T-helper 9 cell (primary cell): ENCODE measurements at regions not wholly inside any gene's neighbourhood (a gene's known extent, or its start where the extent isn't known, plus 50 kb on each side); places are given as distances from the start of the nearest gene placed in this dataset.

Source experiments
- DNase-seq: peaks from one replicate; pipeline ENCODE4 v3.0.0-alpha.2; 2020

DNA sequence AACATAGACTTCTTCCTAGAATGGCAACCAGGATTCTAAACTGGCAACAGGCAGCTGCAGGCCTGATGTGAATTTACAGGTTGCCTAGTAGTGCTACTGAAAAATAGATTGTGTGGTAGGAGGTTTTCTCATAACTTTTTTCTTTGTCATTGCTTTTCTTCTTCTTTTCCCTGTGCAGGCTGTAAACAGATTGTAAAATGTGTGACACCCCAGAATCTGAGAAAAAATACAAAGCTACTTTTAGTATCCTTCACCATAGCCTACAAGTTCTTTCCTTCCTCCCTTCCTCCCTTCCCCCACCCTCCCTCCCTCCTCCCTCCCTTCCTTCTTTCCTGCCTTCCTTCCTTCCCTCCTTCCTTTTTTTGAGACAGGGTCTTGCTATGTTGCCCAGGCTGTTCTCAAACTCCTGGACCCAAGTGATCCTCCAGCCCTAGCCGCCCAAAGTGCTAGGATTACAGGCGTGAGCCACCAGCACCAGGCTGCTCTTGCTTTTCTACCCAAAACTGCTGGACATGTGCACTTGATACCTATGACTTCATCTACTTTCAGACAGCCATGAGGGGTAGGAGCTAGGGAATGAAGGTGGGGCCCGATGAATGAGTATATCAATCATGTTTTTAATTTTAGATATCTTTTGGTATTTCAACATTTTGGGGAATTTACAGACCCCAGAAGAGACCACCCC lies 114.2 kb upstream of the EEA1 start:
- DNase-seq: no peak

DNA sequence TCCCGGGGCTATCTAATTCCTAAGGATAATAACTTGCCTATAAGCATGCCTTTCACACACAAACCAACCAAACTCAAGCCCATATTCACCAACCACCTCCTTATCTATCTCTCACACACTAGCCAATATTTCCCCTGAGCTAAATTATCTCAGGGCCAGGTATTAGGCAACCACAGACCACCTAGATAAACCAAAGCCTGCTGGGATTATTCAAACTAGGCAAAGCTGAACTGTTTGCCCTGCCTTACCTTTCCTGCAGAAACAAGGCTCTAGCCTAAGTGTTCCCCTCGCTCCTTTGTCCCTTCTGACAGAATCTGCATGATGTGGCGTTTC lies 114.7 kb upstream of the EEA1 start:
- no peak for DNase-seq

DNA sequence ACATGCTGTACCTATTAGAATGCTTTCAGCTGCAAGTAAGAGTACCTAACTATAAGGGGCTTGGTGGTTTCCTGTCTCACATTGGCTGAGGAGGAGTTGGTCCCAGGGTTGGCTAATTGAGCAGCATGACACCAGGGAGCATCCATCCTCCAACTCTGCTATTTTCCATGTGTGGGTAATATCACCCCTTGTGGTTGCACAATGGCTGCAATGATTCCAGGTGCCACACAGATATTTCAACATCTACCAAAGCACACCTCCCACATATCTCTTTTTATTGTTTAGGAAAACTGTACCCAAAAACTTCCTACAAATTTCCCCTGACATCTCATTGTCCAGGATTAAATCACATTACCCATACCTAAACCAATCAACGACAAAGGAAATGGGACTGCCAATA lies 118.0 kb upstream of the EEA1 start:
- no peak for DNase-seq

DNA sequence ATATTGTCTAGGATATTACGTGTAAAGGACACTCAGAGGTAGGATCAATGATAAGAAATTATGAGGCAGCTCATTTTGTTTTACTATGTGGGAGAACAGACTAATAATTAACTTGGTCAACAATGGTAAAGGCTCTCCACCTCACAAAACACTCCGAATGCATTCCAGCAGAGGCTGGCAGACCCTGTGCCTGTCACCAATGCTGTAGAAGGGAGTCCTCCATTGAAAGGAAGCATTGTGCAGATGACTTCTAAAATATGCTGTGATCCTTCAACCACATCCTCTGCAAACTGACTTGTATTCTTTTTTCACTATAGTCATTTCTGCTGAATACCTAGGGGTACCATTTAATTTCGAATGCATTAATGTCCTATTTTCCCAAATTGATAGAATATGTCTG lies 119.6 kb upstream of the EEA1 start:
- no peak for DNase-seq

DNA sequence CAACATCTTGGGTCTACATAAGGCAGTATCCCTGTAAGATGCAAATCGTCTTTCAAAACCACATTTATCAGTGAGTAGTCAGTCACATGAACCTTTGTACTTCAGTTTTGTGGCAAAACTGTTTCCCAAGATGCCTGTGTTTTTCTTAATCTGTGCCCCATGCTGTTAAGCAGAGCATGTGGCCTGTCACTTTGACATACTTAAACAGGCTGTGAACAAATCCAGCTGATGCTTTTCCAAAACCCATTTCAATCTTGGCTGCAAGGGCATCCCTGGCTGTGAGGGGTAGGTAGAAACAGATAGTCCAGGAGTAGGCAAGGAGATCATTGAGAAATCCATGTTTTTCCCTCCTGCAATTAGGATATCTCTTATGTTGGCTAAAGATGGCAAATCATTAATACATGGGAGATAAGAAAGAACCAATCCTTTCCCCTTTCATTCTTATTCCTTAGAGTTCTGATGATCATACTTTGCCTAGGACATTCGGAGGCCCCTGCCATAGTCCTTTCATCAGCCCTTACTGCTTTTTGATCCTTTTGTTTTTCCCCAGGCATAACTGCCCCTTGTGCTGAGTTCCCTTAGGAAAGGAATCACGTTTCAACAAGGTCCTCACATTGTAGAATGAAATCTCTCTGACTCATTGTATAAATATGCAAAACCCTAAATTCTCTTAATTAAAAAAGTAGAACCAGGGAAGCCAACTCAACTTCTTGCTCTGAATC lies 121.1 kb upstream of the EEA1 start:
- DNase-seq: no peak

DNA sequence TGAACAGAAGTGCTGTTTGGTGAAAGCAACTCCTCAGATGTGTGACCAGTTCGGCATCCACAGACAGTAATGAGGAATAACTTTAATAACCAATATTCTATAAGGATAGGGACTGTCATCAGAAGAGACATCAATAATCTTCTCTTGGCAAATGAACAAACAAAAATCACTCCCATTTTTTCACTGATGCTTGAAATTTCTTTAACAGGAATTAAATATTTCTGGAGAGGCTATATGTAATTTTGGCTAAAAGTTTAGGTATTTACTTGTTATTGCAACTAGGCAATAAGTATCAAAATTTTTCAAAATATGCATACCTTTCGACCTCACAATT lies 121.6 kb upstream of the EEA1 start:
- DNase-seq: no peak

DNA sequence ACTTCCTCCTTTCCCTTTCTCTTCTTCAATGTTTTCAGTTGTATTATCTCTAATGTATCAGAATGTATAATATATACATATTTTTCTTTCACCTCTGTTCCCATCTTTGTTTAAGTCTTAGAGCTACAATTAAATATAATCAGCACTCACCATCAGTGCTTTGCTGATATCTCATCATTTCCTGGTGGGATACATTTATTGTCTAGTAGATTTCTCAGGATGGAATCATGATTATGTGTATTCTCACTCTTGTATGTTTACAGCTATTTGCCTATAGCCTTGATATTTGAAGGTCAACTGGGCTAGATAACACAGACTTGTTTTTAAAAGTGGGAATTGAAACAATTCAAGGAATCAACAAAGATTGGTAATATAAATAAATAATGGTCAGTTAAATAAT lies 124.9 kb upstream of the EEA1 start:
- no peak for DNase-seq

DNA sequence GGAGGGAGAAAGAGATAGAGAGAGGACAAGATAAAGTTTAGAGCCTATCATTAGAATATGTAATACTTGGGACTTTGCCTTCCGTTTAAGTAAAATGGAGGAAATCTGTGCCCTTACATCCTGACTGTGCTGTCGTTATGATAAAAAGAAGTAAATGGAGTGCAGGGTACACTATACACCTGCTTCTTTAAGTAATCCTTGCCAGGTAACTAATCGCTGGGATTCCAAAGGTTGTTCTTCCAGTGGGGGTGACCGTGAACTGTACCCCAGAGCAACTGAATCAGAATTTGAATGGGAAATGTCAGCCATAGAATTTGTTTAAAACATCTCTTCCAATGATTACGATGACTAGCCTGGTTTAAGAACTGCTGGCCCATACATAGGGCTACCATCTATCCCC lies 126.1 kb upstream of the EEA1 start:
- DNase-seq: no peak

DNA sequence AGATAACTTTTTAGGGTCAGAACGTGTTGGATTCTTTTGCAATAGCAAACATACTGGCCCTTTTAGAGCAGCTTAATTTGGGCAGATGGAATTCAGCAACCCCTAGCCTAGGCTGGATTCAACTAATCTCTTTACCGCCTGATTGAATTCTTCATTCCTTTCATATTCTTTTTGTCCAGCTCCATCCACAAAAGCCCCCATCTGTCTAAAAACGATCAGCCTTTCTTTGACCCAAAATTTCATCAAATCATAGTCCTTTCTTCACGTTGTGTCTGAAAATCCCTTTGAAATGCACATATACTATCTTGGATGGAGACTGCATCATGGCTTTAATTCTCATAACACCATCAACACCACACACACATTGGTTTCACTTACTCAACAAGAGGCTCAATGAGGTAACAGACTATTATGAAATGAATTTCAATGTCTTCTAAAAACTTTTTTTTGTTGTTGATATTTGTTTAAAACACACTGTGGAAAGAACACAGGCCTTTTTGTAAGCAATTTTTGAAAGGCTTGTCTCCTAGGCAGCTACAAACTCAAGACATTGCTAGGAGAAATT lies 128.0 kb upstream of the EEA1 start:
- no peak for DNase-seq

DNA sequence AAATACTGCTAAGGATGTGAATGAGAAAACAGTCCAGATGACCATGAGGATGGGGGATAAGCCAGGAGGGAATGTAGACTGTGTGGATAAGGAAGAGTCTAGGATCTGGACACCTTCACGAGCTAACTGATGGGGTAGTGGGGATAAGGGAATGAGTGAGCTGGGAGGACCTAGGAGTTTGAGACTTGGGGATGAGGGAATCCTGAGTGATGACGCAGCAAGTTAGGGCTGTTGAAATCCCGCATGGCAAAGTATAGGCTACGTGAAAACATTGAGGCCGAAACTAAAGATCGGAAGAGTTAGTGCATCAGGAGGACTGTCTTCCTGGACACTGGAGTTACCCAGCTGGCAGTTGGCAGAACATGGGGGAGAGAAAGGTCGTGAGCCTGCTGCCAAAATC lies 129.2 kb upstream of the EEA1 start:
- DNase-seq: no peak

DNA sequence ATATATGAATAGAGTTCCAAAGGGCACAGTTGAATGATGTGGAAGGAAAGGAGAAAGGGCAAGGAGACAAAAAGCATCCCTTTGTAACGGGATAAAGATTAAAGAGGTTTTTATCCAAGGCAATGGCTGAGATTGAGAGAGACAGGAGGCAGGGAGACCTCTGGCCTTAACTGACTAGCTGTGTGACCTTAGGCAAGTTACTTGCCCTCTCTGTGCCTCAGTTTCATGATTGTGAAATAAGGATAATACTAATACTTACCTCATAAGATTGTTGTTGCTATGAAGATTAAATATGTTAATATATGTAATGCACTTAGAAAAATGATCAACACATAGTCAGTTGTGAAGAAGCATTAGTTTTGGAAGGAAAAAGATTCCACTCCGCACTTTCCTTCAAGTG lies 130.2 kb upstream of the EEA1 start:
- DNase-seq: no peak

DNA sequence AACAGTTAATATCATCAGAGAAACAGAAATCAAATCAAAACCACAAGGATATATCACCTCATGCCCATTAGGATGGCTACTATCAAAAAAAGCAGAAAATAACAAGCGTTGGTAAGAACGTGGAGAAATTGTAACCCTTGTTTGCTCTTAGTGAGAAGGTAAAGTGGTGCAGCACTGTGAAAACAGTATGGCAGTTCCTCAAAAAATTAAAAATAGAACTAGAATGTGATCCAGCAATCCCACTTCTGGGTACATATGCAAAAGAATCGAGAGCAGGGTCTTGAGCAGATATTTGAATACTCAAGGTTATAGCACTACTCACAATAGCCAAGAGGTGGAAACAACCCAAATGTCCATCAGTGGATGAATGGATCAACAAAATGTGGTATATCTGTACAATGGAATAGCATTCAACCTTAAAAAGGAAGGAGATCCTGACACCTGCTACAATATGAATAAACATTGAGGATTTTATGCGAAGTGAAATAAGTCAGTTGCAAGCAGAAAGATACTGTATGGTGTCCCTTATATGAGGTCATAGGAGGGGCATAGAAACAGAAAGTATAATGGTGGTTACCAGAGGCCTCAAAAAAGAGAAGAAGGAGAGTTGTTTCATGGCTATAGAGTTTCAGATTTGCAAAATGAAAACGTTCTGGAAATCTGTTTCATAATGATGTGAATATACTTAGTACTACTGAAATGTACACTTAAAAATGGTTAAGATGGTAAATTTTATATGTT lies 131.0 kb upstream of the EEA1 start:
- DNase-seq: no peak

DNA sequence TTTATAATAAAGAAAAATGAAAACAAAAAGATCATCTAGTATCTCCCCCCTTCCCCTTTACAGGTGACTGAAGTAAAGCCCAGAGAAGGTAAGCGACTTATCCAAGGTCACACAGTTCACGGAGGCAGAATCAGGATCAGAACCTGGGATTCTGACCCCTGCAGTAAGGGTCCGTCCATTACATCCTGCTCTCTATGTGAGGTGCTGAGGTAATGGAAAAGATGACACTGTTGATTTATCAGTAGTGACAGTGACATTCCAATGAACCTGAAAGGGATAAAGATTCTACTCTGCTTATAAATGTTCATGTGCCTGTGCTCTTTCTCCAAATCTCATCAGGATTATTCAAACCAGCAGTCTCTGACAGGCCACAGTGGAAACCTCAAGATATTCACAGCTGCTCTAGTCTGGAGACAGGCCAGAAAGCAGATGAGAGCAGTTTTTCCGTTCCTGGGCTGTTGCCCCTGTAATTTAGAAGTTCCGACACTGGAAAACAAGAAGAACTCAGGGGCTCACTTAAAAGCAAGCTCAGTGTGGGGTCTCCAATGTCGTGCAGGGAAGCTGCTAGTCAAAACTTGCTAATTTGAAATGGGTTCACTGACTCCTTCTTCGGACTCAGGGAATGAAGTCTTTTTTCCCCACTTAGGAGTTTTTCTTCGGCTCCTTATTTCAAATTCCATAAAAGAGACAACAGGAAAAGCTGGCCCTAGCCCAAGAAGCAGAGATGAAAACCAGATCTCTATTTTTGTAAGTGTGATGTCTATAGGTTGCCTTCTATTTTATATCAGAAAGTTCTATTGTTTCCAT lies 131.8 kb upstream of the EEA1 start:
- no peak for DNase-seq

DNA sequence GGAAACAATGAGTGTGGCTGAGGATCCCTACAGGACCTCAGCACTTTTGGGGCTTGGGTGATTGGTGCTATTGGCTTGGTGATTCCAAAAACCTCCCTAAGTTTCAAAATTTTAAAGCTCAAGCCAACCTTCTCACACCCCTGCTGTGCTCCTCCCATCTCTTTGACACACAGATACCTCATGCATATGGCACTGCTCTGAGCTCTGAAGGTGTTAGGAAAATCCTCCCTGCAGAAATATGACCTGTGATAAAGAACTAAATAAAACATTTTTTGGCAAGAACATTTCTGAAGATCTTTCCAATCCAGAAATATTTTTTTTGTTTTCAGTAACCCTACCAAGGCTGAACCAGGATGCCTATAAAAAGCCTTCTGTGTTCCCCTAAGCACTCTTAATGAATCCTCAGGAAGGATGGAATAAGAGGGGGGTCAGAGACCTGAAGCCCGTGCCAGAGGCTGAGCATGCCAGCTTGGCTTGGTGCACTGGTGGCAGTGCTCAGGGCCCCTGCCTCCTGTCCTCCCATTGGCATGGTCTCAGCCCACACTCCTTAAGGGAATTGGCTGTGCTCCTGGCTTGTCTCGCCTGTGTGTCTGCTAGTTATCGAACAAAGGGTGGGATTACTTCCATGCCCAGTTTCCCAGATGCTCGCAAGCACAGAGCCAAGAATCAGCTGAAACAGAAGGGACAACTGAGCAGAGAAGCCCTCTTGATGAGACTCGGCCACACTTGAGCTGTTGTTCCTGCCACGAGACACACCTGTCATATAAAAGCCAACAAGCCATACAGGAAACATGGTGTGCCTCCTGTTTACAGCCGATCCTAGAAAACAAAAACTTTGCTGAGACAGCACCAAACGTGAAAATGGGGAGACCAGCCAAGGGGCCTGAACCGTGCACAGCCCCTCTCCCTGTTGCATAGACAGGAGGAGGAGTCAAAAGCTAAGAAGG lies 132.7 kb upstream of the EEA1 start:
- no peak for DNase-seq

DNA sequence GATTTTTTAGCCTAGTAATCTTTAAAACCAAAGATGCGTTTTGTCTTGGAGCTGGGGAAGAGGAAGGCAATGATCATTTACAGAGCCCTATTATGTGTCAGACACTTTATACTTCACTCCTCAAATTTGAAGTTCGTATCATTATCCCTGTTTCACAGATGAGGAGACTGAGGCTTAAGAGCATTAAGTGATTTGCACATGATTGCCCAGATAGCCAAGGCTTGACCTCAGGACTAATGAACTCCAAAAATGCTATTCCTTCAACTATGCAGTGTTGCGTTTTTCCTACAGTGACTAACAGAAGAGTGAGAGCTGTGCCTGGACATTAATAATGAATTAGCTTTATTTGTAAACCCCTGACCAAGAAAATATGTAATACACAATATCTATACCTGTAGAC lies 136.8 kb upstream of the EEA1 start:
- no peak for DNase-seq

DNA sequence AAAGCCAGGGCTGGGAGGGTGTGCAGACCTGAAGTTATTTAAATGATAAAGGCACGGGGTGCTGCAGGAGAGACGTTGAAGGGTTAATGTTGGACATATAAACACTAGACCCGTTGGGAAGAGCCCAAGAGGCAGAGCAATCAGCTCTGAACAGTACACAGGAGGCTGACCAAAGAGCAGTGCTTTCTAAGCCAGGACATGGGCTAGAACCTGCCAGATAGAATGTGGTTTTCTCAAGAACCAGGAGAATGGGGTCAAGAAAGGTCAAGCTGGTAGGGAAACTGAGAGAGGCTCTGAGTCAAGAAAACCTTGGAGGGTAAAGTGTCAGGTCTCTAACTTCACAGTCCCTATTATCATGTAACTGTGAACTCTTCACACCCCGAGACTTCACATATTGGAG lies 143.2 kb upstream of the EEA1 start:
- DNase-seq: no peak

DNA sequence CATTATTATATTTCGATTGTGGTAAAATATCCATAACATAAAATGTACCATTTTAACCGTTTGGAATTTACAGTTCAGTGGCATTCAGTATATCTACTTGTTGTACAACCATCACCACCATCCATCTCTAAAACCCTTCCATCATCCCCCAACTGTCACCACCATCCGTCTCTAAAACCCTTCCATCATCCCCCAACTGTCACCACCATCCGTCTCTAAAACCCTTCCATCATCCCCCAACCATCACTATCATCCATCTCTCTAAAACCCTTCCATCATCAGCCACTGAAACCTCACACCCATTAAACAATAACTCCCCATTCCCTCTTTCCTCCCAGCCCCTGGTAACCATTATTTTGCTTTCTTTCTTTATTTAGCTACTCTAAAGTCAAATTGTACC lies 144.2 kb upstream of the EEA1 start:
- DNase-seq: no peak

DNA sequence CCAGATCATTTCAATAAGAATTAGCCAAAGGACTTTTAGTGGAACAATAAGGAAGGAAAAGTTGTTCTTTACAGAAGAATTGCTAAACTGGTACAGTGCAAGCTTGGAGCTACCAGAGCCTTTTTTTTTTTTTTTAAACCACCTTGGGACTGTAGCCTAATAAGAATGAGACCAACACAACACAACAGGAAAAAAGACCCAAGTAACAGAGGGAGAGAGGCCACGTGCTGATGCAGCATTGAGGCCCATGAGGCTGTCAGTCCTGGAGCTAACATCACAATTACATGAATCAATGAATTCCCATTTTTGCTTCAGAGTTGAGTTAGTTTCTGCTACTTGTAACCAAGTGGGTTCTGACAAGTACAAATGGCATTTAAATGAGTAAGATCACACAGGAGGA lies 149.0 kb upstream of the EEA1 start:
- DNase-seq: no peak

DNA sequence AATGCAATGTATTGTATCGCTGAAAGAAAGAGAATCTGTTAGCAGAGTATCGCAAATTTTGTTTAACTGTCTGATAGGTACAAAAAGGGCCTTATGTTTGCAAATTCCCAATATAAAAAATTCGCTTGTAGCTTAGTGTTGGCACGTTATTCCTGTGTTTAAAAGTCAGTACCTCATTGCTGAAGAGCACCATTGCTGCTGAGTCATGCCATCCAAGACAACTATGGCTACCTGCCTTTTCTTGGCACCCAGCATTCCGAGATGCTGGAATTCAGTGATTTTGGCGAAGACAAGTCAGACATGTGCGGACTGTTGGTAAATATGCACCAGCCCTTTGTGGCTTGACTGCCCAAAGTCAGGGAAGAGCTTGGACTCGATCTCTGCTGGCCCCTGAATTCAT lies 149.5 kb upstream of the EEA1 start:
- no peak for DNase-seq

DNA sequence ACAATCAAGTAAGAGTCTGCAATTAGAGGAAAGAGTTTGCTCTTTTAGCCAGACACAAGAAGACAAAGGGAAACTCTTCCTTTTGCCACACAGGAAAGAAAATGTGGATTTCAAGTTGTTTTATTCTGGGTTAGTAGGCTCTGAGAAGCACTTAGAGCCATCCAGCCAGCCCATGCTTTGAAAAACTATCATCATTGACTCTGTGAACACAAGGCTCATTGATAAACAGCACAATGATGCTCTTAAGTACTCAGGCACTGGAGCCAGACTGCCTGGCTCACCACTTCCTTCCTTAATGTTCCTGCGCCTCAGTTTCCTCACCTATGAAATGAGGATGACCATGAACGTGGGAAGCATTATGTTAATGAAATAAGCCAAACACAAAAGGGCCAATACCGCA lies 150.2 kb upstream of the EEA1 start:
- DNase-seq: no peak

DNA sequence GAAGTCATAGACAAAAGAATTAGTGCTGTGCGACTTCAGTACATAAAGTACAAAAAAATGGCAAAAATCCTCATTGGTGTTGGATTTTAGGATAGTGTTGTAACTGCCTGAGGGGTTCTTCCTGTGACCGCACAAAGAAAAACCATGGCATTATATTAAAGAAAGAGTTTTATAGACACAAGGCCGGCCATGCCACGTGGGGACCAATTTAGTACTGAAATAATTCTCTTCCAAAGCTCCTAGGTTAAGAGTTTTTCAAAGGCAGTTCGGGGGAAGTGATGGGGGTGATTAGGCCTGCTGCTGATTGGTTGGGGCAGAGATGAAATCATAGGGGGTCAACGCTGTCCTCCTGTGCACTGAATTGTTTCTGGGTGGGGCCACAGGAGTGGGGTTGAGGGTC lies 150.9 kb upstream of the EEA1 start:
- DNase-seq: no peak

DNA sequence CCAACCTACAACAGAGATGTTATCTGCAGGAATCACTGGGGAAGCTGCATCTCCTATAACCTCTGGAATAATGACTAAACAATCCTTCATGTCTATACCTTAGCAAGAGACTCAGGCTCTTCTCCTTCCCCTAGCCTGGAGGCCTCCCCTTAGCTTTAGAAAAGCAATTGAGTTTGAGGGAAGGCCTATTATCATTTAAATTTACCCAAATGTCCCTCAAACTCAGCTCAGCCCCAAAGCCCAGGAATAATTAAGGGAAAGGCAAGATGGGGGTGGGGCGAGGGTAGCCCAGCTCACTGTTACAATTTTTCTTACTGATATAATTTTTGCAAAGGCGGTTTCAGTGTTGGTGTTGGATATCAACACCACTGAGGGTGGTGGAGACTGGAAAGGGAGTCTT lies 151.4 kb upstream of the EEA1 start:
- no peak for DNase-seq
